HL-60/S4 (cell line): ENCODE measurements at regions not wholly inside any gene's neighbourhood (a gene's known extent, or its start where the extent isn't known, plus 50 kb on each side); places are given as distances from the start of the nearest gene placed in this dataset.

Experiments used
- in situ Hi-C: fragments of 300-500 bp; cut with MboI; formaldehyde crosslinking; loops from 2 replicates; pipeline ENCODE4 v1.14.3; 2022; ENCODE audit warnings: low sequenced_read_pairs

DNA sequence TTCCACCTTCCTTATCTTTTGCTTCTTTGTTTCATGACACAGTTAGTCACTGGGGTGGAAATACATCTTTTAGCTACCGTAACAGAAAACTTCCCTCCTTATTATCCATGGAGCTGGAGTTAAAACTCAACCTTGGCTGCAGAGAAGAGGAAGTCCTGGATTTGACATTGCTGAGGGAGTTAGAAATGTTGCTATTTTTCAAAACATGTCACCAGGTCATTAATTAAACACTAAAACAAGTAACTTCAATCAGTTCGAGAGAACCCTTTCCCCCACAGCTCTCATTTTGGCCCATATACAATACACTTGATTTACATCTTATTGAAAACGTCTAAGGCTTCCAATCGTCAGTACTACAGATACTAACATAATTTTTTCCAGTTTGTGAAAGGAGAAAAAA lies 237.9 kb upstream of the CD180 start:
- in situ Hi-C loops: no loop called here

DNA sequence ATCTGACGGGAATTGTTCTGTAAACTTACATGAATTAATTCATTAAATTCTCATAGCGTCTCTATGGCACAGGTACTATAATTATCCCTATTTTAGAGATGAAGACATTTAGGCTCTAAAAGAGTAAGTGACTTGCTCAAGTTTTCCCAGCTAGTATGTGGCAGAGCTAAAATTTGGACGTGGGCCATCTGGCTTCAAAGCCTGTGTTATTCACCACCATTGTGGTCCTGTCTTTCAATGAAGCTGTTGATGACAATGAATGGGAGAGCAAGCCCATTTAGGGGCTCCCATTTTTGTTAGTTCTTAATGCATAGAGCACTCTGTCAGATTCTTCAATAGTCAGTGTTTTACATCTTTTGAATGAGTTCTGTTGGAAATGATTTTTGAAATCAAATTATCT lies 236.0 kb upstream of the CD180 start:
- in situ Hi-C loops: no loop called here

DNA sequence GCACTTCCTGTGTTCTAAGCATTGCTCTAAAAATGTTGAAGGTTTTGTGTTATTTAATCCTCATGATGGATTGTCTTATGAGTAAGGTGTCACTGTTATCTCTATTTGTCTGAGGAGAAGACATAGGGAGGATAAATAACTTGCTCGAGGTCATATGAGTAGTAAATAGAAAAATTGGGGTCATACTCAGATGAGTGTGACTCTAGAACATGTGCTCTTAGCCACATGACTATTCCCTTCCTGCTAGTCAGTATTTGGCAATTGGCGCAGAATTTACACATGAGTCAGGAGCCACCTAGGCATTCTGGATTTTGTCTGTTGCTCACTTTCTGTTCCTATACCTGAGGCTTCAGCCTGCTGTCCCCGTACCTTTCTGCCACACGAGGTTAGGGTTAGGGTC lies 234.6 kb upstream of the CD180 start:
- in situ Hi-C loops: no loop called here

DNA sequence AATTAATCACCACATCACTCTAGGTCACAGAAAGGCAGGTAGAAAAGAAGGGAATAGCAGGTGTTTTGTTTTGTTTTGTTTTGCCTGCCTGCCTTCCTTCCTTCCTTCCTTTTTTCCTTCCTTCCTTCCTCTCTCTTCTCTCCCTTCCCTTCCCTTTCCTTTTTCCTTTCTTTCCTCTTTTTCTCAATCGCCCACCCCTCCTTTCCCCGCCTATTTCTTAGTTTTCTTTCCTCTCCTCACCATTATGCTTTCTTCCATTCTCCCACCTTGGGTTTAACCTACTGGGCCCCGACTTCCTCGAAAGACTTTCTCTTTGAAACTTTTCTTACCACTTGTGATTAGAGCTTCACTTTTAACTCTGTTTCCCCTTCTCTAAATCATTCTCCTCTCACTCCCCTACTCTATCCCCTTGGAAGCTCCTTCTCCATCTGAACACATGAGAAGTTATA lies 231.3 kb upstream of the CD180 start:
- in situ Hi-C loops: no loop called here

DNA sequence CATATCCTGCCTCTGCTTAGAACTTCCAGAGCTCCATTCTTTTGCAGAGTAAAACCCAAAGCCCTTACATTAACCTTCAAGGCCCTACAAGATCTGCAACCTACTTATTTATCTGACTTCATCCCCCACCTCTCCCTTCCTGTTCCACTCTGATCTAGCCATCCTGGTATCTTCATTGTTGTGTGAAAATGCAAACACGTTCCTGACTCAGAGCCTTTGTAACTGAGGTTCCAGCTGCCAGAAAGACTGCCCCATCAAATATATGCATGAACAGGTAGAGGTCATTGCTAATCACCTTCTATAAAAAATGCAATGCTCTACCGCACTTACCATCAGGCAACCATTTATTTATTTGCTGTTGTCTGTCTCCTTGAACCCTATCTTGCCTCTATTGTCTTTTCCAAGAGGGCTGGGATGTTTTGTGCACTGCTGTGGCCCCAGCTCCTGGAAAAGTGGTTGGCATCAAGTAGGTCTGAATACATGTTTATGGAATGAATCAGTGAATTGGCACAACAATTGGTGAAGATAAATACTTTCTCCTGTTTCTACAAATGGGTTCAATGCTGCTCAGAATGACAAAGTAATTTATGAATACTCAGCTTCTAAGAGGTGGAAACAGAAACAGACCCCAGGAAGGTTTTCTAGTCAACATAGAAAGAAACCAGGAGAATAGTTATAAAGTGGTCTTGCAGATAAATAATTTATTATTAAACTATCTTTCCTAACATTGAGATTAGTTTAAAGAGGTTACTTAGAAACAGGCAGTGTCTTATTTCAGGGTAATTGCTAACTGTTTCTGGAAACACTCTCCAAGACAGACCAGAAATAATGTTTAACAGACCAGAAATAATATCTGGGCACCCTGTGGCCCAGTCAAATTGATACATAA lies 230.6 kb upstream of the CD180 start:
- in situ Hi-C loops: no loop called here

DNA sequence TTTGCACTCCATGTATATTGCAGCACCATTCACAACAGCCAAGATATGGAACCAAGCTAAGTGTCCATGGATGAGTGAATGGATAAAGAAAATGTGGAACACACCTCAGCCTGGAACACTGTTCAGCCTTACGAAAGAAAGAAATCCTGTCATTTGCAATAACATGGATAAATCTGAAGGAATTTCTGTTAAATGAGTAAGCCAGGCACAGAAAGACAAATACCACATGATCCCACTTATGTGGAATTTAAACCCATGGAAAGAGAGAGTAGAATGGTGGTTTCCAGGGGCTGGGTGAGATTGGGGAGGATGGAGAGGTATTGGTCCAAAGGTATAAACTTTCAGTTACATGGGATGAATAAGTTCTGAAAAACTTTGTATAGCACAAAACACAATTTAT lies 228.9 kb upstream of the CD180 start:
- in situ Hi-C loops: no loop called here

DNA sequence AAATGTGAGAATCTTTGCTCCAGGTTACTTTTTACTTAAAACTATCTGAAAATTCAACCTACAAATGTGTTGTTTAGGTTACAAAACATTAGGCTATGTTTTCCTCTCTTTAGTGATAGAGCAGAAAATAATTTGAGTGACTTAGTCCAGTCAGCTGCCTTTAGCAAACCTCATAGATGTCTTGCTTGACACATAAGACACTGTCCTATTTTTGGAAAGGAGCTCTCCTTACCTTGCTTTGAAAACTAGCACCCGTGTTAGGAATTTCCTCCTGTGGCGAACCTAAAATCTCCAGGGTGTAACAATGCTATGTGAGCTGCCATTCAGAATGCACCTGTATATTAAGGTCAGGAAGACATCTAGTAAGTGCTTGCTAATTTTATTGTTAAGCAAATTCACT lies 221.2 kb upstream of the CD180 start:
- in situ Hi-C loops: no loop called here

DNA sequence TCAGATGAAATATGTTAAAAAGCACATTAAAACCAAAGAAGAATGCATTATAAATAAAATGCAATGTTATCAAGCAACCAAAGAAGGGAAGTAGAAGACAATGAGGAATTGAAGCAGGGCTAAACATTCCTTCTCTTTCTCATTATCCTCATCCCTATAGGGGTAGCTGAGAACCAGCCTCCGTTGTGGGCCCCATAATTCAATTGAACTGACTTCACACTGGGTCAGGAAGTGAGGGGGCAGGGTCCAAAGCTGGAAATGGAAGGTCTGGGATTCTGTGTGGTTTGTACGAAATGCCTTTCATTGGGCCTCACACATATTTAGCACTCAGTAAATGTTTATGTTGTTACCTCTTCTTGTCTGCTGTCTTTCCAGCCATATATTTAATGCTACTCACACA lies 220.4 kb upstream of the CD180 start:
- in situ Hi-C loops: no loop called here

DNA sequence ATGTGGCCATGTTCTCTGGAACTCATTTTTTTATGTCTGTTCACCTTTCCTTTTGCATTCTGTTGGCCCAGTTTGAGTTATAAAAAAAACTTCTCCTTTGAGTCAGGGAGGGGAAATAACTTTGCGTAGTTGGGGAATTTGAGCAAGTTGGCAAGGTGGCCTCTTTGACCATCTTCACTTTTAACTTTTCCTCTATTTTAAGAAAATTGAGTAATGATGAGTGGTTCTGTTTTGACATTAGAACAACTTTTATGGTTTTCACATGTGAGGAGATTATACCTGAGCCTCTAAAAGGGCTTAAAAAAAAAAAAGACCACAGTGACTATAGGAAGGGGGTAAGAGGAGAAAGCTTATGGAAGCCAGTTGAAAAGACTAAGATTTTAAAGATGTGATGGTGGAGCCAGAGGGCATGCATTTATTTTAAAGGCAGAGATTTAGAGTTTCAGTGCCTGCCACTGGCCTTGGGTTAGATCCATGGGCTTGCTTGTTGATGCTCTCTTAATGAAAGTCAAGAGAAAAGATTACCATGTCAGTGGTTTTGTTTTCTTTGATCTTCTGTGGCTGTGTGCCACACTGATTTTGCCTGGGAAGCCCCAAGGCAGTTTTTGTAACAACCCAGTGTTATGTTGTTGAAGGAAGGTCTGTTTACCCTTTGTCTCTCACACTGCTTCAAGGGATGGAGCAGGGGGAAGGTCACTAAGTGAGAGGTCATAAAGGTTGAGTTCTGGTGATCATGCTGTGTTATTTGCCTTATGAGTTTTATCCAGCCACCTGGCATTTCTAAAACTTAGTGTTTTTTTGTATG lies 219.7 kb upstream of the CD180 start:
- in situ Hi-C loops: no loop called here

DNA sequence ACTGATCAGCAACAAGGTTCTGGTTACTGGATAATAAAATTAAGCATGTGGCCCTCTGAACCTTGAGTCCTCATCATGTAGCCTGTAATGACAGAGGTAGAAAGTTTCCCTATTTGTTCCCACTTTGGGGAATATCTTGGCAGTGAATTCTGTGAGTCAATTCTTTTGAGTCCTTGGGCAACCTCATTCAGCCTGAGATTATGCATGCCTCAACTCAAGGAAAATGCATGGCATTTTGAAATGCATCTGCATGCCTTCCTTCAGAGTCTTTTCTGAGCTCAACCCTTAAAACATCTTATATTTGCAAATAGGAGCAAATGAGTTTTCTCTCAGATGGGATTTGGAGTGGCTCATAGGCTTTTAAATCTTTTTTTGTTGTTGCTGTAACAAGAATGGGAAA lies 218.1 kb upstream of the CD180 start:
- in situ Hi-C loops: no loop called here

DNA sequence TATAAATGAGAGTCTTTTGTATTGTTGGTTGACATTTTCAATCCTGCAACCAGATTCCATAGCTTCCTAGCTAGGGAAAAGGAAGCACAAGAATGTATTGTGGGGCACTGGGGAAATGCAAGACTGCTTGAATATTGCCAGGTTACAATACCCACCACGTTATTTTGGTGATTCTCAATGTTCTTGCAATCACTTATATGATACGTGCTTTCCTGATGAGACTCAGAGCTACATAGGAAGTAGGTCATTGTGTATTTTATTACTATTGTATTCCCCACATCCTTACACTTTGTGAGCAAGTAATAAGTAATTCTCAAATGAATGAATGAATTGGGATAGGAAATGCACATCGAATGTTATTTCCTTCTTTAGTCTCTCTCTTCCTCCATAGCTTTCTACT lies 217.1 kb upstream of the CD180 start:
- in situ Hi-C loops: no loop called here

DNA sequence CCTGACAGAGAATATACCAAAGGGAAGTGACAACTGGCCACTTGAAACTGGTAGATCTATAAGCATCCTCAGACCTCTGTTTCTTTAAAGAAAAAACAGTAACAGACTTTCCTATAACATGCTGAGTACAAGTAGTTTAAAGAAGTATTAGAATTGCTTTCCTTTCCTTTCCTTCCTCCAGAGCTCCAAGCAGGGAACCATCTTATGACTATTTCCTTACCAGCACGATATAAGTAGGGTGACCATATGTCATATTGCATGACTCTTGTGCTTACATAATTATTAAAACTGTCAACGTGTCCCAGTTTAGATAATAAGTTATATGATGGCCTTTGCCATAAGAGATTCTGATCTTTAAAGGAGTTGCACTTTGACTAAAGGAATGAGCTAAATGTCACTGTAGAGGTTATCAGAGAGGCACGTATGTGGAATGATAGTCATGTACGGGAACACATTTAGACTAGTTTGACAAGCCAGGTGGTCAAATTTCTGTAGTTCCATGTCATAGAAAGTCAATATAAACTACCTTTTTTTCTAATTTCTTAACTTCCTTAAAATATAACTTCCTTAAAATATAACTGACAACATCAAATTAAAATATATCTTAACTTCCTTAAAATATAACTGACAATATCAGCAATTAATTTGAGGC lies 212.7 kb upstream of the CD180 start:
- in situ Hi-C loops: no loop called here

DNA sequence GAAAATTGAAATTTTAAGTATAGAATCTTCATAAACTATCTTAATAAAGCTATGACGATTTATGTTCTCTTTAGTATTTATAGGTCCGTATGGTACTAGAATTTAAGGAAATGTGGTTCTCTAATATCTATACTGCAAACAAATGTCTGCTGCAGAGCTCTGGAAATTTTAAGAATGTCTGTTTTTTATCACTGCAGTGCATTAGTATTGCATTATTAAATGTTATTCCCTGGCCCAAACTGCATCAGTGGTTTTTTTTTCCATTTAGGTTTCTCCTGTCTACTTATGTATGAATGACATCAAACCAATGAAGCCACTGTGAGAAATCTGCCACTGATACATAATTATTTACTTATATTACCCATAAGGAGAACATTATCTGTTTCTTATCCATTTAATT lies 211.4 kb upstream of the CD180 start:
- in situ Hi-C loops: no loop called here

DNA sequence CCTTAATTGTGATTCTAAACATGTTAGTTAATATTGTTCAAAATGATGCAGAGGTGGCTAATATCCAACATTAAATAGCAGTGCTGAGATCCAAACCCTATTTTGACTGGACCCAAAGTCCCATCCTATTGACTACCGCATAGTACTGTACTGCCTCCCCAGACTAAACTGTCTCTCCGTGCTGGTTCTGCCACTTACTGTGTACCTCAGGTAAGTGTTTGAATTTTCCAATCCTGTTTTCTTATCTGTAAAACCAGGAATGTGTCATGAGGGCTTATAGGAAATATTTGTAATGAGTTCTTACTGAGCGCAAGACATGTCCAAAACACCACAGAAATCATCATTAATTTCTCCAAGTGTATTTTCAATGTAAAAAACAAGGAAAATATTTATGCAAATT lies 209.2 kb upstream of the CD180 start:
- in situ Hi-C loops: no loop called here

DNA sequence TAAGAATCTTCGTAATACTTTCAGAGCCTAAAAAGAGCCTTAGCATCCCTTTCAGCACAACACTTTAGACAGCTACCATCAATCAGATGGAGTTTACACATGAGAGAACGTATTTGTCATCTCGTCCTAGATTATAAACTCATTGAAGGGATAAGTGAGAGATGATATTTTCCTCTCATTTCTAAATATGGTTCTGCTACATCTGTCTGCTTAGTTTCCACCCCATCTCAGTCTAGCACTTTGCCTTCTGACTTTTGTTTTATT lies 208.4 kb upstream of the CD180 start:
- in situ Hi-C loops: no loop called here

DNA sequence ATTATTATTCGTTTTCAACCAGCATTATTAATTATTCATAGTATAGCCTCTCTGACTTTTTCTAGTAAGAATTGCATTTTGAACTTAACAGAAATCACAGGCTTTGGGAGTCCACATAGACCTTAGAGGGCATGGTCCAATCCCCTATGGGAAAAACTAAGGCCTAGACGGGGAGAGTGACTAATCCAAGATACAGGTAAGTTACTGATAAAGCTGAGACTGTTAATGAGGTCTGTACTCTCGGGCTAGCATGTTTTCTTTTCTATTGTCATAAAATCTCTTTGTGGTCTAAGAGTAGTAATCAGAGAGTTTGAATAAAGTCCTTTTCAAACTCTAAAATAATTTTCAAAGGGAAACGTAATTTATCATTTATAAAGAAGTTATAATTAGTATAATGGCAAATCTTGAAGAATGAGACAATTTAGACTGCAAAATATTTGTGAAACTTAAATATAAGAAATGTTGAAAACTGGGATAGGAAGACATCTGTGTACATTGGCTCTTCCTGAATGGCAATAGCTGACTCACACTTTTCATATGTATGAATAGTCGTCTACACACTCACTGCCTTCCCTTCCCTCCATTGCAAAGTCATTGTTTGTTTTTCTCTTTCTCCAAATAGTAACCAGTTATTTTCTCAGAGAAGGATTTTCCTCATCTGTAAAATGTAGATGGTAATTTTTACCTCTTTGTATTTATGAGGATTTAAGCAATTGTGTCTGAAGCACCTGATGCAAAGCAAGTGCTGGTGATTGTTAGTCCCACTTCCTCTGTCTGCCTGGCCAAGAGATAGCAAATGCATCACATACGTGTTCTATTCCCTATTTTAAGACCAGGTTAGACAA lies 207.9 kb upstream of the CD180 start:
- in situ Hi-C loops: no loop called here

DNA sequence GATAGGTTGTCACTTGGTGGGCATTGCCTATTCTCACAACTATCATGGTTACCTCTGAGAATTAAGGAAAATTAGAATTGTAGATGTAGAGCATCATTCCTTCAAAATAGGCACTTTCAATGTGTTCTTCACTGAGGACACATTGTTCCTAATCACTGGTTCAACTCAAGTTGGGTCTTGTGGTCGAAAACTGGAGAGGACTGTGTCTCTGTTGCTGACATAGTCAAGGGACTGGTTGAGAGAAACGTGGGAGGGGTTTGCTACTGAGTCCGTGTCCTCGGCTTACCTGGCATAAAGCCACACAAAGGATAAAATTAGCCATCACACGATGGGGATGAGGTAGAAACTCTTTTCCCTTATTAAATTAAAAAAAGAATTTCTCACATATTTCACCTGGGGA lies 205.9 kb upstream of the CD180 start:
- in situ Hi-C loops: no loop called here

DNA sequence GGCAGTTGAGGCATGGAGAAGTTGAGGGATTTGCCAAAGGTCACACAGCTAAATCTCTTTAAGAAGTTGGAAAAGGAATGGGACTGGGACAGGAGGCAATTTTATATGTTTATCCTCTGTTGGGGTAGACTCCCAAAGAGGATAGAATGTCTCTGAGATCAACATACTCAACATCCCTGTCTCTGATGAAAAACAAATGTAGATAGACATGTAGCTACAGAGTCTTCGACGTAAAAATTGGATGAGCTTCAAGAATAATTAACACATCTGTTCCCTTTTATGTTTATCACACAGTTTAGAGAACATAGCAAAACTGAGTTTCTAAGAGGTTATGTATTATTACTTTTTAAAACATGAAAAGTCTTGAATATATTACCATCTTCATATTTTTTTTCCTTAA lies 204.6 kb upstream of the CD180 start:
- in situ Hi-C loops: no loop called here

DNA sequence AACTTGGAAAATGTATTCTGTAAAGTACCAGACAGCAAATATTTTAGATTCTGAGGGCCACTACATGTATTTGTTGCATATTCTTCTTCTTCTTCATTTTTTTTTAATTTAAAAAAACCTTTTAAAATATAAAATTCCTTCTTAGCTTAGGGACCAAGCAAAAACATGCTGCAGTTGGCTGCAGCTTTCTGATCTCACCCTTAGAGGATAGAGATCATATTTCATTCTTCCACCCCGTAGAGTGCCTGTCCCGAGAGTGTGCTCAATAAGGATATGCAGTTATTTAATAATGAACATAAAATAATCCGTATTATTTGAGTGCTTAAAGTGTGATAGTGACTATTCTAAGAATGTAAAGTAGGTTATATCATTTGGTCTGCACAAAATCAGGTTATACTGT lies 204.2 kb upstream of the CD180 start:
- in situ Hi-C loops: no loop called here

DNA sequence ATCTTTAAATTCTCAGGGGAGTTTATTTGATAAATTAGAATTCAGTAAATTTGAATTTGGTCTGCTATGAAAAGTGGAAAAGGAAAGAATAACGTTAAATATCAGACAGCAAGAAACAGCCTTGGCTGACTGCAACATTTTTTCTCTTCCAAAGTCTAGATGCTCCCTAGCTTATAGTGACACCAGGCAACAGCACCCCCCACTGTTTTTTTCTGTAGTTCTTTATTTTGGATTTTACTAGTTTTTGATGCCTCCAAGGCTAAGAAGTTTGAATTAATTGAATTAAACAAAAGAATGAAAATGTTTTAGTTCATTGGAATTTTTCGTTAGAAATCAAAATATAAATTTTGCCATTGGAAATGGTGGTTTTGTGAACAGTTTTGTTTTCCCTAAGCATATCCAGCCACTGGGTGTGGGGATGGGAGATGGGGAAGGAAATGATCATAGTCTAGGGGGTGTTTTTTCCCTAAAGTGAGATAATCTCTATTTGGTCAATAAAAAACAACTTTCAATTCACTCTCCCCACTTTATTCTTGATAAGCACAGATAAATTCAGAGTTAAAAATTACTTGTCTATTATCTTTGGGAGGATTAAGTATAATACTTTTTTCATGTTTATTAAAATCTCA lies 199.3 kb upstream of the CD180 start:
- in situ Hi-C loops: no loop called here

DNA sequence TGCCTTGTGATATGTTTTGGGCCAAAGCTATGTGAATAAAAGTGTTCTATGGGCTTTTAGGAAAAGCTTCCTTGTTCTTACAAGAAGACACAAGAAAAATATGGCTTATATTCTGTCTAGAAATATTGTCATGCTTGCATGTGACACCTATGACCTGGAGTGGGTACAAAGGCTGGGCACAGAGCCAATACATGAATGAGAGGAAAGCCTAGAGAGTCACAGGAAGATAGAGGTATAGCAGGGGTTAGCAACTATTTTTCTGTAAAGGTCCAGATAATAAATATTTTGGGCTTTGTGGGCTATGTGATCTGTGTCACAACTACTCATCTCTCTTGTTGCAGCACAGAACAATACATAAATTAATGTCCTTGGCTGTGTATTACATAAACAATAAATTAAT lies 196.6 kb upstream of the CD180 start:
- in situ Hi-C loops: no loop called here
